ENCODE measurements at regions not wholly inside any gene's neighbourhood (a gene's known extent, or its start where the extent isn't known, plus 50 kb on each side); places are given as distances from the start of the nearest gene placed in this dataset.
A peak's percentile ranks its signal among the peaks of the same experiment; 100 is the strongest.

DNA sequence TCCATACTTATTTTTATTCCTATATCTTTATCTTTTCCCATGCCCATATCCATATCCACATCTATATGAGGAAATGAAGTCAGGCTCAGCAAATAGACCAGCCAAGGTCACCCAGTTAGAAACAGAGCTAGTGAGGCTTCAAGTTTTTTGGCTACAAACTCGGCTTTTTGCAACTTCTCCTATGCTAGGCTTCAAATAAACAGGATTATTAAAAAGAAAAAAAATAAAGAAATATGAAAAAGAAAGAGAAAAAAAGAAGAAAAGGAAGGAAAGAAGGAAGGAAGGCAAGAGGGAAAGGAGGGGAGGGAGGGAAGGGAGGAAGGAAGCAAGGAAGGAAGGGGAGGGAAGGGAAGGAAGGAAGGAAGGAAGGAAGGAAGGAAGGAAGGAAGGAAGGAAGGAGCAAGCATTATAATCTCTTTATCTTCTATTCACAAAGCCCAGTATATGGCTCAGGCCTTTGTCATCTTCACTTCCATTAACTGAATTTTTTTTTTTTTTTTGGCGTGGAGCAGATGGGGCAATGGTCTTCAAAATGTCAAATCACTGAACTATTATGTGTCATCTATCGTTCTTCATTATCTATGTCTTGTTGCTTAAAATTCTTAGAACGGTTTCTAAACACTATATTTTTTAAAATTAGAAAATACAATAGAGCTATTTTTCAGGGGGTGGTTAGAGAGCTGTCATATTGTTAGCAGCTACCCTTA lies 418.2 kb downstream of the VRK1 start:
- intact Hi-C loops (cut with DNase I) = no loop called here
- no peaks in the 10 kb centered on the region for H3K27me3 ChIP-seq
- no peaks in the 10 kb centered on the region for H3K36me3 ChIP-seq
- no peak overlapping the region for H3K4me3 ChIP-seq (replicated peaks in 1 of 3)
- no peaks in the 10 kb centered on the region for H3K9me3 ChIP-seq
- H3K27ac ChIP-seq = no peak overlapping the region
- TF ChIP-seq, protein P1, sequence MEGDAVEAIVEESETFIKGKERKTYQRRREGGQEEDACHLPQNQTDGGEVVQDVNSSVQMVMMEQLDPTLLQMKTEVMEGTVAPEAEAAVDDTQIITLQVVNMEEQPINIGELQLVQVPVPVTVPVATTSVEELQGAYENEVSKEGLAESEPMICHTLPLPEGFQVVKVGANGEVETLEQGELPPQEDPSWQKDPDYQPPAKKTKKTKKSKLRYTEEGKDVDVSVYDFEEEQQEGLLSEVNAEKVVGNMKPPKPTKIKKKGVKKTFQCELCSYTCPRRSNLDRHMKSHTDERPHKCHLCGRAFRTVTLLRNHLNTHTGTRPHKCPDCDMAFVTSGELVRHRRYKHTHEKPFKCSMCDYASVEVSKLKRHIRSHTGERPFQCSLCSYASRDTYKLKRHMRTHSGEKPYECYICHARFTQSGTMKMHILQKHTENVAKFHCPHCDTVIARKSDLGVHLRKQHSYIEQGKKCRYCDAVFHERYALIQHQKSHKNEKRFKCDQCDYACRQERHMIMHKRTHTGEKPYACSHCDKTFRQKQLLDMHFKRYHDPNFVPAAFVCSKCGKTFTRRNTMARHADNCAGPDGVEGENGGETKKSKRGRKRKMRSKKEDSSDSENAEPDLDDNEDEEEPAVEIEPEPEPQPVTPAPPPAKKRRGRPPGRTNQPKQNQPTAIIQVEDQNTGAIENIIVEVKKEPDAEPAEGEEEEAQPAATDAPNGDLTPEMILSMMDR (IDR thresholded peaks at IDR 0.05) = no peak
- no peak for TF ChIP-seq POLR2A (IDR thresholded peaks at IDR 0.05)
- 92 to 93% methylated on average over 4 of the region's 4 CpGs for WGBS, 2 donors
- peaks cover 8 to 12% of the 10 kb centered on the region in 2 donors for H3K4me1 ChIP-seq
- no peak for DNase-seq

DNA sequence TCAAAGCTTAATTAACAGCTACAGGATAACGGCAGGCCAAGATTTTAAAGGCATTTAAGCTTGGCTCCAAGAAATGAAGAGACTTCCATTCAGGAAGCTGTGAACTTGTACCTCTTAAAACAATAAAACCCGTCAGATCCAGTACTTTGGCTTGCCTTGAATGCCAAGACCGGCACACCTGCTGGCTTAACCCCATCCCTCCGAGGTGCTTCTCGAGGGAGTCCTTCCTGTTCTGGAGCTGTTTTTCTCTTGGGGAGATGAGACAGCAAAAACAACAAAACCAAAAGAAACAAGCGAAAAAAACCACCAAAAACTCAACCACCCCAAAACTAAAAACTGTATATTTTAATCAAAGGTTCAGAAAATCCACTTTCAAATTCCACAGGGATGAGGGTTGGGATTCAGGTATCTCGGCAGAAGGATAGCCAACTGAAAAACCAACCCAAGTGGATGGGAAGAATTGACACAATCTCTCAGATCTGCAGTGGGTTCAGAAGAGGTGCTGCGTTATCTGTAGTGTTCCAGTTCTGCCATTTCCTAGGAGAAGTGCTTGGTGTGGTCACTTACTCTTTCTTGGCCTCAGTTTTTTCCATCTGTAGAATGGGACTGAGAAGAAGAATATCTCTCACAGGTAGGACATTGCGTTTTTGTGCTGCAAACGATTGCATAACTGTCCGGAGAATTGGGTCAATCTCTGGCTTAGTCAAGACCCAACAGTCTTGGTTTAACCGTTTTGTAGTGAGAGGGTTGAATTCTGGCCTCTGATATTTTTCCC lies 420.1 kb downstream of the VRK1 start:
- Histone ChIP-seq H3K4me3 (replicated peaks in 1 of 3) (no peak overlapping the region), H3K9me3 (no peaks in the 10 kb centered on the region), H3K36me3 (no peaks in the 10 kb centered on the region), H3K4me1 (peaks cover 8 to 12% of the 10 kb centered on the region in 2 donors), H3K27ac (no peak overlapping the region), H3K27me3 (no peaks in the 10 kb centered on the region)
- TF ChIP-seq, protein P1 (IDR thresholded peaks at IDR 0.05) = no peak
- TF ChIP-seq POLR2A (IDR thresholded peaks at IDR 0.05) = no peak
- DNase-seq = peak; percentile 5 to 22
- intact Hi-C loops (cut with DNase I) = no loop called here
- 48 to 50% methylated on average over 12 of the region's 12 CpGs for WGBS, 2 donors

DNA sequence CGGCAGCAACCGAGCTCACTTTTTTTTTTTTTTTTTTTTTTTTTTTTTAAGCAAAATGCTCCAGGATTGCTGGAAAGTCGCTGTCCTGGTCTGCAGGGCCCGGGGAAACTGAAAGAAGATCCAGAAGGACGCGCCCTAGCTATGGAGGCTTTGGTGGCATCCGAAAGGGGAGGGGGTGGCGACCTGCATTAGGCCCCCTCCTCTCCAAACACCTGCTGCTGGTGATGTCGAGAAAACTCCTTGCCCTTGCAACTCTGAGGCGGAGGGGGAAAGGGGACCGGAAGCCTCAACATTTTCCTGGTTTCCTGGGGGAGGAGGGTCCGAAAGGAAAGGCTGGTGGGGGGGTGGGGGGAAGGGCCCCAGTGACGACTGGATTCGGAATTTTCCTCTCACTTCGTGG lies 421.1 kb downstream of the VRK1 start:
- 18 to 19% methylated on average over 13 to 15 of the region's 15 CpGs for WGBS, 2 donors
- intact Hi-C loops (cut with DNase I) = no loop called here
- no peaks in the 10 kb centered on the region for H3K36me3 ChIP-seq
- peaks cover 8 to 12% of the 10 kb centered on the region in 2 donors for H3K4me1 ChIP-seq
- no peak for DNase-seq
- no peaks in the 10 kb centered on the region for H3K27me3 ChIP-seq
- TF ChIP-seq, protein P1 (IDR thresholded peaks at IDR 0.05) = no peak
- no peak for TF ChIP-seq POLR2A (IDR thresholded peaks at IDR 0.05)
- H3K4me3 ChIP-seq (replicated peaks in 1 of 3) = peak overlapping the region in 1 of 3 donors; percentile 17
- no peak overlapping the region for H3K27ac ChIP-seq
- H3K9me3 ChIP-seq = no peaks in the 10 kb centered on the region

DNA sequence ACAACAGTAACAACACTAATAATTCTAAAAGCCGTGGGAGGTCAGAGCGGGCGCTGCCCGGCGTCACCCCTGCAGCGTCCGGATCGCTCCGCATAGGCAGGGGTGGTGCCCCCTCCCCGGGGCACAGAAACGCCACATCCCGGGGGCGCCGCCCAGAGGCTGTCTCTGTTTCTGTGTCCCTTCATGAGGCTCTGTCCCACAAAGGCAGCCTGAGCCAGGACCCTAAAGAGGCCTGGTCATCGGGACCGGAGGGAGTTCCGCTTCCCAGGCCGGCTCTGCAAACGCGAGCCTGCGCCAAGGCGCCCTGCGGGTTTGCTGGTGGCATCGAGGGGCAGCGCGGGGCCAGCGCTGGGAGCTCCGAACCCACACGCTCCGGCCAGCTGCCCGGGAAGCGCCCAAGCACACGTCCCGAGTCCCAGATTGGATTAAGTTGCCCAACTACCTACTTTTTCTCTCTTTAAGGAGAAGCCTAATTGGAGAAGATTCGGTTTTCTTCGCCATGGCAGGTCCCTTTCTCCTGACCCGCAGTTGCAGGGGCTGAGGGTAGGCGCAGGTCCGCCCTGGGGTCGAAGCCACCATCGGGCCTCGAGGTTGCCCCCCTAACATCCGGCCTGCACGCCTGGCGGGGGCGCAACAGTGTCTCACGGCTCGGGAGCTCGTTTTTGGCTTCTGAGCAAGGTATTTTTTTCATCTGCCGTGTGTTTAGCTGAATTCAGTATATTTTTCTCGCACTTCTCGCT lies 421.7 kb downstream of the VRK1 start:
- DNase-seq = peak; percentile 17 to 30
- Histone ChIP-seq H3K9me3 (no peaks in the 10 kb centered on the region), H3K4me3 (replicated peaks in 1 of 3) (peak overlapping the region in 2 of 3 donors; percentile 17 to 25), H3K4me1 (peaks cover 8 to 12% of the 10 kb centered on the region in 2 donors), H3K36me3 (no peaks in the 10 kb centered on the region), H3K27ac (no peak overlapping the region), H3K27me3 (no peaks in the 10 kb centered on the region)
- 1 to 2% methylated on average over 32 to 44 of the region's 52 CpGs for WGBS, 2 donors
- TF ChIP-seq, protein P1 (IDR thresholded peaks at IDR 0.05) = no peak
- no peak for TF ChIP-seq POLR2A (IDR thresholded peaks at IDR 0.05)
- intact Hi-C loops (cut with DNase I) = no loop called here
